ENCODE measurements at regions not wholly inside any gene's neighbourhood (a gene's known extent, or its start where the extent isn't known, plus 50 kb on each side); places are given as distances from the start of the nearest gene placed in this dataset.

GRCh38 chr6:95819461-95819860 lies 196.3 kb upstream of the FUT9 start:
- H3K36me3 ChIP-seq (ENCODE audit: control insufficient read depth, insufficient read depth, low read length): no peaks in the 10 kb centered on the region
- DNase-seq (ENCODE audit: extremely low read depth in 1 of 4, low spot score in 3 of 4) (no peak), FAIRE-seq (no peak), ATAC-seq (no peak)
- CTCF ChIA-PET (ENCODE audit: low intra/inter-chr PET ratio): no interaction called here
- no peaks in the 10 kb centered on the region for H3K27me3 ChIP-seq (ENCODE audit: control insufficient read depth in 2 of 2, insufficient read depth in 2 of 2, low read length in 2 of 2)
- no peaks in the 10 kb centered on the region for H3K4me1 ChIP-seq (replicated peaks in 1 of 2; ENCODE audit: control insufficient read depth in 2 of 2, insufficient read depth in 2 of 2, low read length in 2 of 2)
- in situ Hi-C loops (cut with MboI) (no loop called here), intact Hi-C loops (cut with micrococcal nuclease) (no loop called here)
- no peaks in the 10 kb centered on the region for H3K9me1 ChIP-seq (ENCODE audit: control insufficient read depth, insufficient read depth, low read length)
- WGBS (ENCODE audit: insufficient coverage, low coverage, missing lambda C conversion rate): 0% methylated on average over 4 of the region's 4 CpGs
- H3K4me3 ChIP-seq: no peak overlapping the region
- no peaks in the 10 kb centered on the region for H3K79me2 ChIP-seq (ENCODE audit: control insufficient read depth, insufficient read depth, low read length)
- H4K20me1 ChIP-seq (replicated peaks; ENCODE audit: control insufficient read depth, insufficient read depth, low read length): no peaks in the 10 kb centered on the region
- TF ChIP-seq TAF1 (IDR thresholded peaks at IDR 0.05; ENCODE audit: control insufficient read depth, extremely low read depth, insufficient read depth, low read length, severe bottlenecking) (no peak), NFATC3 (IDR thresholded peaks at IDR 0.05) (no peak), HNRNPH1 (optimal IDR thresholded peaks at IDR 0.05; ENCODE audit: low read depth, low read length) (no peak), ZNF23 (CRISPR knock-in tag; IDR thresholded peaks at IDR 0.05) (no peak), ZNF77 (CRISPR knock-in tag; IDR thresholded peaks at IDR 0.05) (no peak), FOXM1 (IDR thresholded peaks at IDR 0.05; ENCODE audit: low read depth) (no peak), FOXM1 (CRISPR knock-in tag; IDR thresholded peaks at IDR 0.05; ENCODE audit: low read depth) (no peak), NFRKB (IDR thresholded peaks at IDR 0.05; ENCODE audit: low read depth) (no peak), ZNF695 (CRISPR knock-in tag; IDR thresholded peaks at IDR 0.05) (no peak), E2F6 (IDR thresholded peaks at IDR 0.05; ENCODE audit: borderline replicate concordance in 1 of 2, extremely low read depth in 1 of 2, insufficient read depth in 1 of 2, insufficient read length in 1 of 2, low read depth in 1 of 2, low read length in 1 of 2, poor library complexity in 1 of 2, severe bottlenecking in 1 of 2) (no peak), FOXJ2 (tag; IDR thresholded peaks at IDR 0.05) (no peak), ZNF76 (CRISPR knock-in tag; IDR thresholded peaks at IDR 0.05; ENCODE audit: borderline replicate concordance) (no peak), HDGF (IDR thresholded peaks at IDR 0.05) (no peak), ELF2 (CRISPR knock-in tag; IDR thresholded peaks at IDR 0.05) (no peak)
- TF ChIP-seq, protein P1, sequence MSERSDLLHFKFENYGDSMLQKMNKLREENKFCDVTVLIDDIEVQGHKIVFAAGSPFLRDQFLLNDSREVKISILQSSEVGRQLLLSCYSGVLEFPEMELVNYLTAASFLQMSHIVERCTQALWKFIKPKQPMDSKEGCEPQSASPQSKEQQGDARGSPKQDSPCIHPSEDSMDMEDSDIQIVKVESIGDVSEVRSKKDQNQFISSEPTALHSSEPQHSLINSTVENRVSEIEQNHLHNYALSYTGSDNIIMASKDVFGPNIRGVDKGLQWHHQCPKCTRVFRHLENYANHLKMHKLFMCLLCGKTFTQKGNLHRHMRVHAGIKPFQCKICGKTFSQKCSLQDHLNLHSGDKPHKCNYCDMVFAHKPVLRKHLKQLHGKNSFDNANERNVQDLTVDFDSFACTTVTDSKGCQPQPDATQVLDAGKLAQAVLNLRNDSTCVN (CRISPR knock-in tag; IDR thresholded peaks at IDR 0.05): no peak
- no peak overlapping the region for H3K4me2 ChIP-seq (ENCODE audit: insufficient read depth, low read length)
- no peak overlapping the region for H3K9ac ChIP-seq (ENCODE audit: insufficient read depth in 1 of 2, low read depth in 2 of 2, low read length in 2 of 2)
- H3K9me3 ChIP-seq (replicated peaks; ENCODE audit: control insufficient read depth, insufficient read depth, low read depth, low read length): no peaks in the 10 kb centered on the region
- H3K27ac ChIP-seq (ENCODE audit: extremely low read depth, low read depth, low read length): no peak overlapping the region
- POLR2A ChIA-PET: no interaction called here
- H2AFZ ChIP-seq (ENCODE audit: low read depth, low read length): no peak overlapping the region
- BruUV-seq (replicated peaks): no TSS peak
